C4-2B (cell line): ENCODE measurements at regions not wholly inside any gene's neighbourhood (a gene's known extent, or its start where the extent isn't known, plus 50 kb on each side); places are given as distances from the start of the nearest gene placed in this dataset.

ENCODE experiments used
- CTCF ChIP-seq: fragments of 450-650 bp; conservative IDR thresholded peaks from 2 replicates; pipeline ENCODE4 v1.5.1; 2017; ENCODE audit warnings: mild to moderate bottlenecking
- ZFX ChIP-seq: fragments of 450-650 bp; IDR thresholded peaks from 2 replicates; pipeline ENCODE4 v1.6.1; 2017

- TF ChIP-seq CTCF (no peak), ZFX (no peak)
Measured at GRCh38 chrX:39202641-39203040, 401.4 kb downstream of the MID1IP1 start.
